CD4-positive, alpha-beta memory T cell (primary cell): ENCODE measurements at regions not wholly inside any gene's neighbourhood (a gene's known extent, or its start where the extent isn't known, plus 50 kb on each side); places are given as distances from the start of the nearest gene placed in this dataset.

Source experiments
- CTCF ChIA-PET: fragments of 350-600 bp; sonication (Branson Sonifier 250); formaldehyde crosslinking; loops from one replicate; lab custom pipeline; 2021; ENCODE audit warnings: inconsistent platforms; ENCODE audit not compliant: partially characterized antibody; lab: Charles Lee
- POLR2A ChIA-PET: fragments of 350-600 bp; sonication (Branson Sonifier 250); formaldehyde crosslinking; loops from one replicate; lab custom pipeline; 2021; ENCODE audit not compliant: partially characterized antibody; lab: Charles Lee
- DNase-seq, 5 donors: peaks; one replicate each; pipeline versions ENCODE4 v3.0.0 to v3.0.0-alpha.2; 2020 to 2022; ENCODE audit warnings: mixed read lengths in 1 of 5
- H3K27ac ChIP-seq: one replicate; pipeline ENCODE4 v1.7.0; 2013; ENCODE audit warnings: low read depth, low read length
- H3K27me3 ChIP-seq: 2 replicates; pipeline ENCODE4 v1.7.0; 2013; ENCODE audit warnings: mild to moderate bottlenecking, low read length, moderate library complexity; ENCODE audit not compliant: insufficient read depth
- H3K36me3 ChIP-seq: 2 replicates; pipeline ENCODE4 v1.7.0; 2013; ENCODE audit warnings: mild to moderate bottlenecking, low read length, moderate library complexity; ENCODE audit not compliant: insufficient read depth
- H3K4me1 ChIP-seq: 2 replicates; pipeline ENCODE4 v1.7.0; 2013; ENCODE audit warnings: mild to moderate bottlenecking, low read length, moderate library complexity; ENCODE audit not compliant: insufficient read depth
- H3K4me3 ChIP-seq, 2 donors: one replicate each; pipeline ENCODE4 v1.7.0; 2013; ENCODE audit warnings: low read length in 2 of 2, mild to moderate bottlenecking in 1 of 2
- H3K9me3 ChIP-seq, 2 donors: one replicate each; pipeline ENCODE4 v1.7.0; 2013; ENCODE audit warnings: low read length in 2 of 2, control low read depth in 1 of 2; ENCODE audit not compliant: control insufficient read depth in 1 of 2
- H3K27ac Mint-ChIP-seq, 7 donors: one replicate each; pipeline ENCODE4 v1.8.0; 2020 to 2021; ENCODE audit warnings: mixed read lengths in 7 of 7, mild to moderate bottlenecking in 6 of 7, inconsistent platforms in 3 of 7, moderate library complexity in 3 of 7
- H3K27me3 Mint-ChIP-seq, 2 donors: one replicate each; pipeline ENCODE4 v1.8.0; 2020 to 2021; ENCODE audit warnings: mixed read lengths in 2 of 2
- H3K36me3 Mint-ChIP-seq, 2 donors: one replicate each; pipeline ENCODE4 v1.8.0; 2020 to 2021; ENCODE audit warnings: mixed read lengths in 2 of 2, inconsistent platforms in 1 of 2, mild to moderate bottlenecking in 1 of 2
- H3K4me1 Mint-ChIP-seq, 4 donors: one replicate each; pipeline ENCODE4 v1.8.0; 2020 to 2021; ENCODE audit warnings: mixed read lengths in 4 of 4, mild to moderate bottlenecking in 1 of 4
- H3K4me3 Mint-ChIP-seq, 8 donors: one replicate each; pipeline ENCODE4 v1.8.0; 2020 to 2021; ENCODE audit warnings: mixed read lengths in 8 of 8, mild to moderate bottlenecking in 7 of 8, moderate library complexity in 6 of 8, inconsistent platforms in 3 of 8
- H3K9me3 Mint-ChIP-seq, 8 donors: one replicate each; pipeline ENCODE4 v1.8.0; 2020 to 2021; ENCODE audit warnings: mixed read lengths in 8 of 8, mild to moderate bottlenecking in 5 of 8, inconsistent platforms in 3 of 8, moderate library complexity in 1 of 8
- intact Hi-C: fragments of 100-400 bp; cut with micrococcal nuclease; formaldehyde crosslinking; loops from one replicate; pipeline ENCODE4 v1.15.1; 2023

GRCh38 chr10:23725548-23725947 is 286.7 kb downstream of the OTUD1 start:
- intact Hi-C loops: no loop called here
- H3K27ac Mint-ChIP-seq: no peak overlapping the region
- no peaks in the 10 kb centered on the region for H3K36me3 ChIP-seq
- H3K9me3 ChIP-seq: no peaks in the 10 kb centered on the region
- no peak overlapping the region for H3K4me3 Mint-ChIP-seq
- no peak for DNase-seq
- no peaks in the 10 kb centered on the region for H3K27me3 ChIP-seq
- no peaks in the 10 kb centered on the region for H3K4me1 ChIP-seq
- peaks cover 0 to 12% (median 2%) of the 10 kb centered on the region in 8 donors for H3K9me3 Mint-ChIP-seq
- H3K27me3 Mint-ChIP-seq: peaks cover 0 to 3% of the 10 kb centered on the region in 2 donors
- POLR2A ChIA-PET: no interaction called here
- no peaks in the 10 kb centered on the region for H3K36me3 Mint-ChIP-seq
- CTCF ChIA-PET: no interaction called here
- H3K4me3 ChIP-seq: no peak overlapping the region
- H3K4me1 Mint-ChIP-seq: no peaks in the 10 kb centered on the region
- no peak overlapping the region for H3K27ac ChIP-seq

GRCh38 chr10:23742368-23742767 is 303.5 kb downstream of the OTUD1 start:
- Histone ChIP-seq H3K36me3 (no peaks in the 10 kb centered on the region), H3K4me3 (no peak overlapping the region), H3K27ac (no peak overlapping the region), H3K4me1 (no peaks in the 10 kb centered on the region), H3K27me3 (no peaks in the 10 kb centered on the region), H3K9me3 (no peaks in the 10 kb centered on the region)
- Mint-ChIP-seq H3K4me3 (no peak overlapping the region), H3K27me3 (peaks cover 5% of the 10 kb centered on the region in 2 donors), H3K27ac (no peak overlapping the region), H3K9me3 (peaks cover 0 to 6% (median under 1%) of the 10 kb centered on the region in 8 donors), H3K36me3 (no peaks in the 10 kb centered on the region), H3K4me1 (no peaks in the 10 kb centered on the region)
- ChIA-PET CTCF (no interaction called here), POLR2A (no interaction called here)
- no peak for DNase-seq
- intact Hi-C loops: no loop called here

GRCh38 chr10:23742807-23743206 is 303.9 kb downstream of the OTUD1 start:
- Mint-ChIP-seq H3K27me3 (peaks cover 5% of the 10 kb centered on the region in 2 donors), H3K36me3 (no peaks in the 10 kb centered on the region), H3K27ac (no peak overlapping the region), H3K4me3 (no peak overlapping the region), H3K4me1 (no peaks in the 10 kb centered on the region), H3K9me3 (peaks cover 0 to 6% (median under 1%) of the 10 kb centered on the region in 8 donors)
- Histone ChIP-seq H3K4me3 (no peak overlapping the region), H3K9me3 (no peaks in the 10 kb centered on the region), H3K4me1 (no peaks in the 10 kb centered on the region), H3K27ac (no peak overlapping the region), H3K36me3 (no peaks in the 10 kb centered on the region), H3K27me3 (no peaks in the 10 kb centered on the region)
- no peak for DNase-seq
- POLR2A ChIA-PET: no interaction called here
- intact Hi-C loops: no loop called here
- CTCF ChIA-PET: no interaction called here

- Mint-ChIP-seq H3K27me3 (no peaks in the 10 kb centered on the region), H3K4me1 (no peaks in the 10 kb centered on the region), H3K36me3 (no peaks in the 10 kb centered on the region), H3K9me3 (peaks cover 0 to 4% (median 0%) of the 10 kb centered on the region in 8 donors), H3K27ac (no peak overlapping the region), H3K4me3 (no peak overlapping the region)
- ChIA-PET CTCF (no interaction called here), POLR2A (no interaction called here)
- Histone ChIP-seq H3K27me3 (no peaks in the 10 kb centered on the region), H3K36me3 (no peaks in the 10 kb centered on the region), H3K27ac (no peak overlapping the region), H3K4me1 (no peaks in the 10 kb centered on the region), H3K9me3 (no peaks in the 10 kb centered on the region), H3K4me3 (no peak overlapping the region)
- no peak for DNase-seq
- intact Hi-C loops: no loop called here
These were observed 315.3 kb downstream of the OTUD1 start for GRCh38 chr10:23754179-23754578.

GRCh38 chr10:23754941-23755340 is 316.1 kb downstream of the OTUD1 start:
- Histone ChIP-seq H3K4me1 (no peaks in the 10 kb centered on the region), H3K4me3 (no peak overlapping the region), H3K9me3 (no peaks in the 10 kb centered on the region), H3K27me3 (no peaks in the 10 kb centered on the region), H3K36me3 (no peaks in the 10 kb centered on the region), H3K27ac (no peak overlapping the region)
- CTCF ChIA-PET: no interaction called here
- H3K36me3 Mint-ChIP-seq: no peaks in the 10 kb centered on the region
- H3K9me3 Mint-ChIP-seq: peaks cover 0 to 4% (median 0%) of the 10 kb centered on the region in 8 donors
- H3K27me3 Mint-ChIP-seq: no peaks in the 10 kb centered on the region
- POLR2A ChIA-PET: no interaction called here
- H3K27ac Mint-ChIP-seq: no peak overlapping the region
- H3K4me1 Mint-ChIP-seq: no peaks in the 10 kb centered on the region
- DNase-seq: no peak
- H3K4me3 Mint-ChIP-seq: no peak overlapping the region
- intact Hi-C loops: no loop called here

GRCh38 chr10:23755556-23755955 is 316.7 kb downstream of the OTUD1 start:
- CTCF ChIA-PET: no interaction called here
- DNase-seq: no peak
- Mint-ChIP-seq H3K9me3 (peaks cover 0 to 4% (median 0%) of the 10 kb centered on the region in 8 donors), H3K27me3 (peaks cover 0 to 3% of the 10 kb centered on the region in 2 donors), H3K4me3 (no peak overlapping the region), H3K4me1 (no peaks in the 10 kb centered on the region), H3K36me3 (no peaks in the 10 kb centered on the region), H3K27ac (no peak overlapping the region)
- no peaks in the 10 kb centered on the region for H3K9me3 ChIP-seq
- POLR2A ChIA-PET: no interaction called here
- H3K27ac ChIP-seq: no peak overlapping the region
- no peaks in the 10 kb centered on the region for H3K27me3 ChIP-seq
- no peaks in the 10 kb centered on the region for H3K4me1 ChIP-seq
- intact Hi-C loops: no loop called here
- H3K4me3 ChIP-seq: no peak overlapping the region
- no peaks in the 10 kb centered on the region for H3K36me3 ChIP-seq

GRCh38 chr10:23768281-23768680 is 329.4 kb downstream of the OTUD1 start:
- Mint-ChIP-seq H3K27ac (no peak overlapping the region), H3K4me3 (no peak overlapping the region), H3K36me3 (no peaks in the 10 kb centered on the region), H3K4me1 (no peaks in the 10 kb centered on the region), H3K9me3 (peaks cover 0 to 15% (median 4%) of the 10 kb centered on the region in 8 donors), H3K27me3 (no peaks in the 10 kb centered on the region)
- no peaks in the 10 kb centered on the region for H3K4me1 ChIP-seq
- H3K27me3 ChIP-seq: no peaks in the 10 kb centered on the region
- no peaks in the 10 kb centered on the region for H3K9me3 ChIP-seq
- no peak overlapping the region for H3K4me3 ChIP-seq
- intact Hi-C loops: no loop called here
- no peak for DNase-seq
- H3K36me3 ChIP-seq: no peaks in the 10 kb centered on the region
- ChIA-PET CTCF (no interaction called here), POLR2A (no interaction called here)
- H3K27ac ChIP-seq: no peak overlapping the region

- no peak overlapping the region for H3K27ac ChIP-seq
- Mint-ChIP-seq H3K27ac (no peak overlapping the region), H3K4me1 (no peaks in the 10 kb centered on the region), H3K9me3 (peaks cover 0 to 5% (median 0%) of the 10 kb centered on the region in 8 donors), H3K4me3 (no peak overlapping the region), H3K36me3 (no peaks in the 10 kb centered on the region), H3K27me3 (no peaks in the 10 kb centered on the region)
- H3K9me3 ChIP-seq: no peaks in the 10 kb centered on the region
- H3K4me1 ChIP-seq: no peaks in the 10 kb centered on the region
- DNase-seq: no peak
- no peaks in the 10 kb centered on the region for H3K36me3 ChIP-seq
- no peak overlapping the region for H3K4me3 ChIP-seq
- intact Hi-C loops: no loop called here
- H3K27me3 ChIP-seq: no peaks in the 10 kb centered on the region
- CTCF ChIA-PET: no interaction called here
- POLR2A ChIA-PET: no interaction called here
These were observed 338.3 kb downstream of the OTUD1 start for GRCh38 chr10:23777153-23777552.
